Right renal cortex interstitium (tissue), 3 donors: ENCODE measurements at regions not wholly inside any gene's neighbourhood (a gene's known extent, or its start where the extent isn't known, plus 50 kb on each side); places are given as distances from the start of the nearest gene placed in this dataset.

Experiments
- DNase-seq, 3 donors: peaks; one replicate each; pipeline ENCODE4 v3.0.0-alpha.2; 2013; ENCODE audit warnings: low read depth in 3 of 3, low spot score in 2 of 3

- DNase-seq, result no peak
These were observed 625.1 kb upstream of the TENM3 start for GRCh38 chr4:181618038-181618618.

GRCh38 chr4:181618896-181619295 is 624.3 kb upstream of the TENM3 start:
- no peak for DNase-seq

- no peak for DNase-seq
These were observed 623.6 kb upstream of the TENM3 start for GRCh38 chr4:181619651-181620050.

- DNase-seq, result no peak
These were observed 605.8 kb upstream of the TENM3 start for GRCh38 chr4:181637186-181638105.

- no peak for DNase-seq
These were observed 599.7 kb upstream of the TENM3 start for GRCh38 chr4:181643466-181643865.

- DNase-seq, result no peak
These were observed 597.7 kb upstream of the TENM3 start for GRCh38 chr4:181645489-181645888.

- DNase-seq, result no peak
These were observed 596.3 kb upstream of the TENM3 start for GRCh38 chr4:181646864-181647263.

- DNase-seq, result peak; percentile 31 to 53 (median 37)
These were observed 595.6 kb upstream of the TENM3 start for GRCh38 chr4:181647396-181648147.

- no peak for DNase-seq
These were observed 593.0 kb upstream of the TENM3 start for GRCh38 chr4:181650033-181650825.

GRCh38 chr4:181656748-181657147 is 586.5 kb upstream of the TENM3 start:
- DNase-seq, result no peak

- DNase-seq, result no peak
These were observed 584.0 kb upstream of the TENM3 start for GRCh38 chr4:181659202-181659601.

GRCh38 chr4:181659876-181660275 is 583.3 kb upstream of the TENM3 start:
- DNase-seq, result no peak

GRCh38 chr4:181661090-181661489 is 582.1 kb upstream of the TENM3 start:
- DNase-seq, result no peak

- no peak for DNase-seq
These were observed 581.3 kb upstream of the TENM3 start for GRCh38 chr4:181661923-181662322.

GRCh38 chr4:181662383-181662782 is 580.8 kb upstream of the TENM3 start:
- DNase-seq, result no peak

GRCh38 chr4:181670506-181670905 is 572.7 kb upstream of the TENM3 start:
- no peak for DNase-seq

- no peak for DNase-seq
These were observed 571.5 kb upstream of the TENM3 start for GRCh38 chr4:181671672-181672071.

GRCh38 chr4:181672751-181673150 is 570.5 kb upstream of the TENM3 start:
- DNase-seq, result no peak

GRCh38 chr4:181674315-181674875 is 568.8 kb upstream of the TENM3 start:
- no peak for DNase-seq

GRCh38 chr4:181676546-181676945 is 566.7 kb upstream of the TENM3 start:
- DNase-seq, result no peak
